Peyer's patch (tissue), 4 donors: ENCODE measurements at regions not wholly inside any gene's neighbourhood (a gene's known extent, or its start where the extent isn't known, plus 50 kb on each side); places are given as distances from the start of the nearest gene placed in this dataset.
"Not testable (repeated sequence)": the region's sequence is repeated elsewhere in the genome, so short reads cannot be mapped to it uniquely, and the experiment has no call there.

Experiments
- DNase-seq, 3 donors: peaks; one replicate each; pipeline ENCODE4 v3.0.0-alpha.2; 2017 to 2019
- H3K27ac ChIP-seq, 4 donors: fragments of 200-600 bp; sonication (generic); one replicate each; pipeline ENCODE4 v1.5.1; 2016 to 2019
- H3K27me3 ChIP-seq, 2 donors: fragments of 200-600 bp; sonication (generic); one replicate each; pipeline ENCODE4 v1.5.1; 2019
- H3K36me3 ChIP-seq, 3 donors: fragments of 200-600 bp; sonication (generic); one replicate each; pipeline ENCODE4 v1.5.1; 2016 to 2019
- H3K4me1 ChIP-seq, 4 donors: fragments of 200-600 bp; sonication (generic); one replicate each; pipeline ENCODE4 v1.5.1; 2016 to 2019
- H3K4me3 ChIP-seq, 4 donors: fragments of 200-600 bp; sonication (generic); 1 replicate in 3 of 4; 2 replicates in 1 of 4; pipeline ENCODE4 v1.5.1; 2016 to 2019; ENCODE audit warnings: mild to moderate bottlenecking in 1 of 4
- H3K9me3 ChIP-seq, 4 donors: fragments of 200-600 bp; sonication (generic); one replicate each; pipeline ENCODE4 v1.5.1; 2016 to 2019; ENCODE audit warnings: mild to moderate bottlenecking in 1 of 4
- CTCF ChIP-seq, 6 experiments: fragments of 450-650 bp in 4 of 6; fragments of 200-600 bp in 2 of 6; sonication (generic) in 1 of 6; IDR thresholded peaks; one replicate each; pipeline ENCODE4 v1.5.1; 2017 to 2019; ENCODE audit warnings: antibody characterized with exemption in 6 of 6, mild to moderate bottlenecking in 3 of 6, moderate library complexity in 1 of 6
- POLR2A ChIP-seq, 2 donors: fragments of 450-650 bp; IDR thresholded peaks; one replicate each; pipeline ENCODE4 v1.5.1; 2017; ENCODE audit warnings: antibody characterized with exemption in 2 of 2, mild to moderate bottlenecking in 2 of 2, moderate library complexity in 2 of 2

- no peaks in the 10 kb centered on the region for H3K27me3 ChIP-seq
- no peak for DNase-seq
- no peaks in the 10 kb centered on the region for H3K36me3 ChIP-seq
- TF ChIP-seq POLR2A (IDR thresholded peaks at IDR 0.05) (no peak), CTCF (IDR thresholded peaks at IDR 0.05) (no peak)
- H3K9me3 ChIP-seq: peaks cover 0 to 10% (median 0%) of the 10 kb centered on the region in 4 donors
- H3K27ac ChIP-seq: no peak overlapping the region
- no peaks in the 10 kb centered on the region for H3K4me1 ChIP-seq
- H3K4me3 ChIP-seq: no peak overlapping the region
Measured at GRCh38 chr1:90349510-90349909, 354.6 kb downstream of the ZNF326 start.

GRCh38 chr1:90348934-90349333, 354.0 kb downstream of the ZNF326 start:
- Histone ChIP-seq H3K27me3 (no peaks in the 10 kb centered on the region), H3K4me3 (no peak overlapping the region), H3K27ac (no peak overlapping the region), H3K9me3 (peaks cover 0 to 10% (median 0%) of the 10 kb centered on the region in 4 donors), H3K4me1 (no peaks in the 10 kb centered on the region), H3K36me3 (no peaks in the 10 kb centered on the region)
- no peak for DNase-seq
- TF ChIP-seq CTCF (IDR thresholded peaks at IDR 0.05) (no peak), POLR2A (IDR thresholded peaks at IDR 0.05) (no peak)

- H3K9me3 ChIP-seq, H3K4me3 ChIP-seq, H3K27me3 ChIP-seq, H3K36me3 ChIP-seq, H3K4me1 ChIP-seq, DNase-seq, H3K27ac ChIP-seq: not testable (repeated sequence)
Measured at GRCh38 chr1:90348459-90348858, 353.5 kb downstream of the ZNF326 start.

- Histone ChIP-seq H3K27ac (no peak overlapping the region), H3K27me3 (no peaks in the 10 kb centered on the region), H3K4me3 (no peak overlapping the region), H3K36me3 (no peaks in the 10 kb centered on the region), H3K9me3 (peaks cover 0 to 10% (median 0%) of the 10 kb centered on the region in 4 donors), H3K4me1 (no peaks in the 10 kb centered on the region)
- TF ChIP-seq CTCF (IDR thresholded peaks at IDR 0.05) (no peak), POLR2A (IDR thresholded peaks at IDR 0.05) (no peak)
- DNase-seq: no peak
Measured at GRCh38 chr1:90347366-90347765, 352.5 kb downstream of the ZNF326 start.

- Histone ChIP-seq H3K27ac (no peak overlapping the region), H3K4me1 (no peaks in the 10 kb centered on the region), H3K9me3 (peaks cover 0 to 10% (median 0%) of the 10 kb centered on the region in 4 donors), H3K4me3 (no peak overlapping the region), H3K36me3 (no peaks in the 10 kb centered on the region), H3K27me3 (no peaks in the 10 kb centered on the region)
- no peak for DNase-seq
- TF ChIP-seq POLR2A (IDR thresholded peaks at IDR 0.05): no peak
- TF ChIP-seq CTCF (IDR thresholded peaks at IDR 0.05): no peak
Measured at GRCh38 chr1:90346757-90347156, 351.8 kb downstream of the ZNF326 start.

- Histone ChIP-seq H3K27me3 (no peaks in the 10 kb centered on the region), H3K36me3 (no peaks in the 10 kb centered on the region), H3K4me3 (no peak overlapping the region), H3K9me3 (peaks cover 0 to 10% (median 0%) of the 10 kb centered on the region in 4 donors), H3K27ac (no peak overlapping the region), H3K4me1 (no peaks in the 10 kb centered on the region)
- no peak for TF ChIP-seq POLR2A (IDR thresholded peaks at IDR 0.05)
- TF ChIP-seq CTCF (IDR thresholded peaks at IDR 0.05): no peak
- no peak for DNase-seq
Measured at GRCh38 chr1:90346349-90346748, 351.4 kb downstream of the ZNF326 start.
